ENCODE measurements at regions not wholly inside any gene's neighbourhood (a gene's known extent, or its start where the extent isn't known, plus 50 kb on each side); places are given as distances from the start of the nearest gene placed in this dataset.

DNA sequence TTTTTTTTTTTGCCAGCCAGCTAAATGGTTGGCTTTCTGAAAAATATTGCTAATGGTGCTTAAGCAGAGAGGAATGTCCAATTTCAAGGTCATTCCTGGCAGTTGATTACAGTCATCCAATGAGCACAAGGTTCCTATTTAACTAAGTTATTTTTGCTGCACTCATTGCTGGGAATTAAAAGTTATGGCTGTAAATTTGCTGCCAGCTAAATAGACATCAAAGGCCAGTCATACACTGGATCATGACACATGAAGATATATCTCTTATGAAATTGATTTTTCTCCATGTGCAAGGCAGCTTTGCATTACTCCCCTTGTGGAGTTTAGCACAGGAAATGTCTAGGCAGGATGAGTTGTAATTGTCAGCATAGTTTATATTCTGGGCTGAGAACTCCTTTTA is 1898.4 kb upstream of the CELF4 start:
- TF ChIP-seq CTCF (IDR thresholded peaks at IDR 0.05; ENCODE audit: insufficient read depth, low read depth, low read length) (no peak), EZH2 (IDR thresholded peaks at IDR 0.05; ENCODE audit: insufficient read depth, low read length) (no peak)
